NB4 (cell line): ENCODE measurements at regions not wholly inside any gene's neighbourhood (a gene's known extent, or its start where the extent isn't known, plus 50 kb on each side); places are given as distances from the start of the nearest gene placed in this dataset.

ENCODE experiments used
- MYC ChIP-seq: IDR thresholded peaks from 2 replicates; pipeline ENCODE4 v1.6.1; 2011; ENCODE audit warnings: low read depth, low read length
- POLR2A ChIP-seq: IDR thresholded peaks from 2 replicates; pipeline ENCODE4 v1.6.1; 2011; ENCODE audit warnings: mild to moderate bottlenecking; ENCODE audit not compliant: insufficient read length; ENCODE audit errors: extremely low read depth
- TF ChIP-seq, protein P1 (sequence below): IDR thresholded peaks from one replicate; pipeline ENCODE4 v1.5.1; 2012; ENCODE audit warnings: low read depth, low read length

DNA sequence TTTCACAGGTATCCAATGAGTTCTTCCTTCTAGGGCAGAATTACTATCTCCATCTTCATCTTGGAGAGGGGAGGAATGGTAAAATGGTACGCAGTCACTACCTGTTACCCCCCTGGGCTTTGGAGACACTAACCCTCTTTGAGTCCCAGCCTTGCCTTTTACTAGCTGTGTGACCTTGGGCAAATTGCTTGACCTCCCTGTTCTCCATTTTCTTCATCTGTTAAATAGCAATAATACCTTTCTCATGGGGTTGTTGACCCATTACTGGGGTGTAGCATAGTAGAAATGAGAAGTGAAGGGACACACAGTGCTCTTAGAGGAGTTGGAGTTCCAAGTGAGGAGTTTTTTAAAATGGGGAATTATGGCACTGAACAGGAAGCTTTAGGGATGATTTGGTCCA is 324.7 kb downstream of the FOXL1 start:
- no peak for TF ChIP-seq POLR2A
- TF ChIP-seq, protein P1, sequence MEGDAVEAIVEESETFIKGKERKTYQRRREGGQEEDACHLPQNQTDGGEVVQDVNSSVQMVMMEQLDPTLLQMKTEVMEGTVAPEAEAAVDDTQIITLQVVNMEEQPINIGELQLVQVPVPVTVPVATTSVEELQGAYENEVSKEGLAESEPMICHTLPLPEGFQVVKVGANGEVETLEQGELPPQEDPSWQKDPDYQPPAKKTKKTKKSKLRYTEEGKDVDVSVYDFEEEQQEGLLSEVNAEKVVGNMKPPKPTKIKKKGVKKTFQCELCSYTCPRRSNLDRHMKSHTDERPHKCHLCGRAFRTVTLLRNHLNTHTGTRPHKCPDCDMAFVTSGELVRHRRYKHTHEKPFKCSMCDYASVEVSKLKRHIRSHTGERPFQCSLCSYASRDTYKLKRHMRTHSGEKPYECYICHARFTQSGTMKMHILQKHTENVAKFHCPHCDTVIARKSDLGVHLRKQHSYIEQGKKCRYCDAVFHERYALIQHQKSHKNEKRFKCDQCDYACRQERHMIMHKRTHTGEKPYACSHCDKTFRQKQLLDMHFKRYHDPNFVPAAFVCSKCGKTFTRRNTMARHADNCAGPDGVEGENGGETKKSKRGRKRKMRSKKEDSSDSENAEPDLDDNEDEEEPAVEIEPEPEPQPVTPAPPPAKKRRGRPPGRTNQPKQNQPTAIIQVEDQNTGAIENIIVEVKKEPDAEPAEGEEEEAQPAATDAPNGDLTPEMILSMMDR = no peak
- no peak for TF ChIP-seq MYC
